H1 (cell line): ENCODE measurements at regions not wholly inside any gene's neighbourhood (a gene's known extent, or its start where the extent isn't known, plus 50 kb on each side); places are given as distances from the start of the nearest gene placed in this dataset.

Source experiments
- CTCF ChIA-PET: fragments of 300-600 bp; sonication (Branson Sonifier 250); formaldehyde crosslinking; loops from one replicate; lab custom pipeline; 2021; ENCODE audit not compliant: partially characterized antibody; lab: Charles Lee
- POLR2A ChIA-PET: fragments of 300-600 bp; sonication (Branson Sonifier 250); formaldehyde crosslinking; loops from one replicate; lab custom pipeline; 2021; ENCODE audit warnings: inconsistent platforms; ENCODE audit not compliant: partially characterized antibody; lab: Charles Lee
- DNase-seq, 2 experiments: peaks; one replicate each; pipeline versions ENCODE4 v3.0.0 to v3.0.0-alpha.2; 2010 to 2022; ENCODE audit warnings: low spot score in 2 of 2, low read depth in 1 of 2, mixed read lengths in 1 of 2
- FAIRE-seq: peaks from 2 replicates; lab custom pipeline; 2011; peaks lifted over from hg19 to GRCh38; lab: Jason Lieb, UNC
- H2AFZ ChIP-seq: 2 replicates; pipeline ENCODE4 v1.8.1; 2012; ENCODE audit warnings: low read length, inconsistent platforms
- H2AK5ac ChIP-seq: 2 replicates; pipeline ENCODE4 v1.6.1; 2013; ENCODE audit warnings: low read depth, low read length
- H2BK120ac ChIP-seq: replicated peaks from 2 replicates; pipeline ENCODE3; 2013; ENCODE audit warnings: low read depth, low read length, inconsistent platforms
- H2BK12ac ChIP-seq: 2 replicates; pipeline ENCODE4 v1.6.1; 2013; ENCODE audit warnings: low read depth, low read length
- H2BK15ac ChIP-seq: 2 replicates; pipeline ENCODE4 v1.6.1; 2013; ENCODE audit warnings: low read length
- H2BK20ac ChIP-seq: 2 replicates; pipeline ENCODE4 v1.6.1; 2013; ENCODE audit warnings: low read length
- H2BK5ac ChIP-seq: 2 replicates; pipeline ENCODE4 v1.6.1; 2013; ENCODE audit warnings: low read depth, low read length
- H3K14ac ChIP-seq: 2 replicates; pipeline ENCODE4 v1.6.1; 2013; ENCODE audit warnings: inconsistent platforms; ENCODE audit not compliant: insufficient read length
- H3K18ac ChIP-seq: 2 replicates; pipeline ENCODE4 v1.6.1; 2013; ENCODE audit warnings: low read length; ENCODE audit errors: extremely low read depth
- H3K23ac ChIP-seq: 2 replicates; pipeline ENCODE4 v1.6.1; 2013; ENCODE audit warnings: inconsistent platforms; ENCODE audit not compliant: insufficient read length
- H3K23me2 ChIP-seq: 2 replicates; pipeline ENCODE4 v1.6.1; 2013; ENCODE audit warnings: low read depth, low read length
- H3K27ac ChIP-seq: 2 replicates; pipeline ENCODE4 v1.6.1; 2011; ENCODE audit warnings: low read depth, low read length, inconsistent platforms
- H3K27me3 ChIP-seq, 4 experiments: replicated peaks in 1 of 4; 1 replicate in 1 of 4; 2 replicates in 3 of 4; pipeline versions ENCODE4 v1.6.1 to v1.8.1; 2011 to 2013; ENCODE audit warnings: low read length in 3 of 4, mild to moderate bottlenecking in 3 of 4, inconsistent platforms in 2 of 4, mixed read lengths in 2 of 4, moderate library complexity in 1 of 4; ENCODE audit not compliant: control insufficient read depth in 3 of 4, insufficient read depth in 3 of 4; ENCODE audit errors: extremely low read depth in 1 of 4
- H3K36me3 ChIP-seq, 4 experiments: 2 replicates each; pipeline versions ENCODE4 v1.6.1 to v1.8.1; 2011 to 2013; ENCODE audit warnings: mild to moderate bottlenecking in 4 of 4, low read length in 3 of 4, moderate library complexity in 2 of 4, control low read depth in 1 of 4, inconsistent platforms in 1 of 4; ENCODE audit not compliant: insufficient read depth in 4 of 4, control insufficient read depth in 2 of 4
- H3K4ac ChIP-seq: replicated peaks from 2 replicates; pipeline ENCODE3; 2013; ENCODE audit warnings: low read length, low read depth, mixed read lengths, inconsistent platforms; ENCODE audit not compliant: insufficient read length
- H3K4me1 ChIP-seq, 4 experiments: replicated peaks in 1 of 4; 1 replicate in 1 of 4; 2 replicates in 3 of 4; pipeline versions ENCODE4 v1.6.1 to v1.8.1; 2011 to 2013; ENCODE audit warnings: low read length in 3 of 4, inconsistent platforms in 2 of 4, mixed read lengths in 1 of 4; ENCODE audit not compliant: insufficient read depth in 4 of 4, control insufficient read depth in 3 of 4
- H3K4me2 ChIP-seq, 2 experiments: 2 replicates each; pipeline versions ENCODE4 v1.6.1 to v1.8.1; 2011 to 2013; ENCODE audit warnings: low read depth in 2 of 2, low read length in 2 of 2, control low read depth in 1 of 2, inconsistent platforms in 1 of 2, mild to moderate bottlenecking in 1 of 2; ENCODE audit not compliant: insufficient read depth in 1 of 2
- H3K4me3 ChIP-seq, 4 experiments: fragments of 200-600, 300-600 bp in 1 of 4; sonication (generic), shearing (Covaris generic), sonication (Bioruptor Twin) in 1 of 4; 2 replicates each; pipeline versions ENCODE4 v1.5.1 to v1.8.1; 2011 to 2016; ENCODE audit warnings: low read length in 4 of 4, low read depth in 3 of 4, control low read depth in 2 of 4, inconsistent platforms in 2 of 4, mild to moderate bottlenecking in 2 of 4, mixed read lengths in 1 of 4, moderate library complexity in 1 of 4; ENCODE audit not compliant: insufficient read depth in 2 of 4; ENCODE audit errors: extremely low read depth in 1 of 4
- H3K56ac ChIP-seq: replicated peaks from 2 replicates; pipeline ENCODE3; 2013; ENCODE audit warnings: low read depth, mild to moderate bottlenecking, mixed read lengths, low read length, inconsistent platforms; ENCODE audit not compliant: insufficient read length
- H3K79me1 ChIP-seq: 2 replicates; pipeline ENCODE4 v1.6.1; 2013; ENCODE audit warnings: low read depth, low read length, control low read depth
- H3K79me2 ChIP-seq, 2 experiments: 2 replicates each; pipeline versions ENCODE4 v1.6.1 to v1.8.1; 2012 to 2013; ENCODE audit warnings: low read length in 2 of 2, mild to moderate bottlenecking in 2 of 2, inconsistent platforms in 1 of 2; ENCODE audit not compliant: insufficient read depth in 2 of 2, control insufficient read depth in 1 of 2
- H3K9ac ChIP-seq, 4 experiments: replicated peaks in 1 of 4; 1 replicate in 1 of 4; 2 replicates in 3 of 4; pipeline versions ENCODE4 v1.6.1 to v1.8.1; 2011 to 2013; ENCODE audit warnings: low read depth in 3 of 4, low read length in 3 of 4, control low read depth in 2 of 4, mild to moderate bottlenecking in 2 of 4, moderate library complexity in 2 of 4, inconsistent platforms in 1 of 4; ENCODE audit errors: extremely low read depth in 1 of 4
- H3K9me3 ChIP-seq, 2 experiments: 2 replicates each; pipeline versions ENCODE4 v1.6.1 to v1.8.1; 2012 to 2013; ENCODE audit warnings: mild to moderate bottlenecking in 2 of 2, moderate library complexity in 2 of 2, control low read depth in 1 of 2, inconsistent platforms in 1 of 2, low read depth in 1 of 2, low read length in 1 of 2, mixed read lengths in 1 of 2; ENCODE audit not compliant: insufficient read depth in 2 of 2
- H4K20me1 ChIP-seq, 2 experiments: replicated peaks in 1 of 2; 2 replicates each; pipeline versions ENCODE3 to v1.8.1; 2011 to 2013; ENCODE audit warnings: inconsistent platforms in 2 of 2, low read length in 2 of 2, mild to moderate bottlenecking in 1 of 2; ENCODE audit not compliant: insufficient read depth in 2 of 2, control insufficient read depth in 1 of 2
- H4K5ac ChIP-seq: 2 replicates; pipeline ENCODE4 v1.6.1; 2013; ENCODE audit warnings: low read length, low read depth, mixed read lengths, inconsistent platforms; ENCODE audit not compliant: insufficient read length
- H4K8ac ChIP-seq: 2 replicates; pipeline ENCODE4 v1.8.0; 2013; ENCODE audit warnings: mild to moderate bottlenecking, moderate library complexity, low read length, inconsistent platforms; ENCODE audit not compliant: insufficient read depth; ENCODE audit errors: extremely low read depth
- H4K91ac ChIP-seq: replicated peaks from 2 replicates; pipeline ENCODE3; 2013; ENCODE audit warnings: low read length, mixed read lengths, inconsistent platforms; ENCODE audit not compliant: insufficient read length
- ATF3 ChIP-seq: IDR thresholded peaks from 2 replicates; pipeline ENCODE4 v1.6.1; 2011; ENCODE audit warnings: low read depth, mild to moderate bottlenecking, low read length; ENCODE audit not compliant: insufficient read depth
- BCL11A ChIP-seq, 2 experiments: IDR thresholded peaks; one replicate each; pipeline ENCODE4 v1.6.1; 2011; ENCODE audit warnings: low read depth in 2 of 2, low read length in 2 of 2, mild to moderate bottlenecking in 2 of 2
- EGR1 ChIP-seq: IDR thresholded peaks from 2 replicates; pipeline ENCODE4 v1.6.1; 2011; ENCODE audit warnings: low read depth, low read length, borderline replicate concordance
- JUND ChIP-seq: IDR thresholded peaks from 2 replicates; pipeline ENCODE4 v1.6.1; 2011; ENCODE audit warnings: mild to moderate bottlenecking, improper control_type of control experiment, low read length
- MAX ChIP-seq: IDR thresholded peaks from 2 replicates; pipeline ENCODE4 v1.6.1; 2012; ENCODE audit warnings: inconsistent platforms
- RBBP5 ChIP-seq: IDR thresholded peaks from 2 replicates; pipeline ENCODE4 v1.7.1; 2012; ENCODE audit warnings: low read depth, mild to moderate bottlenecking, inconsistent platforms, low read length, moderate library complexity, borderline replicate concordance
- RFX5 ChIP-seq: IDR thresholded peaks from 2 replicates; pipeline ENCODE4 v1.6.1; 2011; ENCODE audit warnings: low read depth, low read length, improper control_type of control experiment, borderline replicate concordance
- WGBS, 2 experiments: shearing (Covaris generic) in 1 of 2; methylation state at CpG; one replicate each; pipeline versions ENCODE4 v1.1.6 to v1.1.7; 2013 to 2015; ENCODE audit warnings: low lambda C conversion rate in 2 of 2, mixed read lengths in 2 of 2, inconsistent platforms in 1 of 2, low coverage in 1 of 2, missing lambda C conversion rate in 1 of 2; ENCODE audit not compliant: insufficient replicate concordance in 2 of 2, insufficient coverage in 1 of 2, insufficient read length in 1 of 2; ENCODE audit errors: extremely low coverage in 1 of 2, missing lambda C conversion rate in 1 of 2; 5-methylcytosine and 5-hydroxymethylcytosine counted together

- DNase-seq: no peak
- no peak overlapping the region for H3K23ac ChIP-seq
These were observed 306.8 kb downstream of the FOXL1 start for GRCh38 chr16:86885139-86885538.

More at GRCh38 chr16:86885139-86885538, 306.8 kb downstream of the FOXL1 start:
- no peak overlapping the region for H2AK5ac ChIP-seq
- no peak overlapping the region for H2BK120ac ChIP-seq
- TF ChIP-seq RFX5 (no peak), ATF3 (no peak), MAX (no peak), JUND (no peak), EGR1 (no peak), BCL11A (IDR thresholded peaks at IDR 0.05; ENCODE audit: low read depth in 2 of 2, low read length in 2 of 2) (no peak), RBBP5 (no peak)
- TF ChIP-seq, all 59 proteins: peak for 0
- Histone ChIP-seq H2BK20ac (no peak overlapping the region), H3K4me2 (no peak overlapping the region), H2BK5ac (no peak overlapping the region), H3K4me3 (no peak overlapping the region), H2BK15ac (no peak overlapping the region), H4K5ac (no peak overlapping the region), H3K27ac (no peak overlapping the region), H4K20me1 (no peaks in the 10 kb centered on the region), H4K8ac (no peak overlapping the region), H3K36me3 (no peaks in the 10 kb centered on the region), H3K14ac (no peak overlapping the region), H2AFZ (no peak overlapping the region), H2BK12ac (no peak overlapping the region), H3K27me3 (no peaks in the 10 kb centered on the region; a peak in 1 of 7 replicates), H4K91ac (no peak overlapping the region), H3K4me1 (peaks cover 0 to 2% (median 0%) of the 10 kb centered on the region in 4 experiments; a peak in 1 of 7 replicates), H3K9ac (no peak overlapping the region), H3K4ac (no peak overlapping the region), H3K23me2 (peaks cover 8% of the 10 kb centered on the region; the same call in 1 of the 2 replicates), H3K9me3 (no peaks in the 10 kb centered on the region), H3K18ac (no peak overlapping the region), H3K56ac (no peak overlapping the region), H3K79me1 (no peaks in the 10 kb centered on the region), H3K79me2 (no peaks in the 10 kb centered on the region)
- POLR2A ChIA-PET: no interaction called here
- no peak for FAIRE-seq
- 92% methylated on average over 6 of the region's 6 CpGs; no CpG with 5 or more reads in 1 of the 2 experiments for WGBS, 2 experiments
- CTCF ChIA-PET: interaction anchor here (1.0 kb wide), 1 partner anchor 11 kb away, joined by 3 read pairs; no protein-coding TSS in a partner anchor
